COLO668 (cell line): ENCODE measurements at regions not wholly inside any gene's neighbourhood (a gene's known extent, or its start where the extent isn't known, plus 50 kb on each side); places are given as distances from the start of the nearest gene placed in this dataset.
"Not testable (repeated sequence)": the region's sequence is repeated elsewhere in the genome, so short reads cannot be mapped to it uniquely, and the experiment has no call there.

ENCODE experiments used
- DNase-seq: peaks from one replicate; lab custom pipeline; 2025; ENCODE audit not compliant: unreplicated experiment; lab: John Stamatoyannopoulos, UW

DNA sequence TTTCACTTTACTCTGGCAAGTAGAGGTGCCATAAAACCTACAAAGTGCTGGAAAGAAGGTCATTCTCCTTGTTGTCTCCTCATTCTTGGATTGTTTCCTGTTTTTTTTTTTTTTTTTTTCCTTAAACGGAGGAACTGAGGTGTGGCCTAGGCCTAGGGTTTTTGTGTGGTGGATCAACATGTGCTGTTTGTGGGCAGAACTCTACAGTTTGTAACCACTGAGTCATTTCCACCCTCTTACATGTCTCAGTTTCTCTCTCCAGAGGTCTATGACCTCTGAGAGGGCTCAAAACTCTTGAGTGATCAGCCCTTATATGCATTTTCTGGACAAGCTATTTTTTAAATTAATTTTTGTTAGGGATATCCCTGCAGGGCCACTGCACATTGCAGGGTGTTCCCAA lies 296.0 kb downstream of the PPP1R3A start:
- no peak for DNase-seq

GRCh38 chr7:113610572-113610971 lies 308.2 kb downstream of the PPP1R3A start:
- DNase-seq: no peak

- no peak for DNase-seq
Observed at GRCh38 chr7:113608782-113609181, 310.0 kb downstream of the PPP1R3A start.

DNA sequence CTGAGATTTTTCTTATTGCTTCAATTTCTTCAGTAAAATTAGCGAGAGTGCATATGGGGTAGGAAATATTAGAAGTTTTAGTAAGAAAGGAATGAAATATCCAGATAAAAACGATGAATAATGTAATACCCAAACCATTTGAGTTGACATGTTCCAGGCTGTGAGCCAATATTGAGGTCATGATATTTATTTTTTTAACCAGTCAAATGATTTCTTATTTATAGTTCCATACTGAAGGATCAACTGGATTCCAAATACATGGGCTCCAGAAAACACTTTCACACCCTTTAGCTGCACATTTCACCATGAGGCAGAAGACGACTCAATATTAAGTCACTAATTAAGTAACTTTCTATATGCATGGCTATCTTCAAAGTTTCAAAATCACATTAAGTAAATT lies 312.5 kb downstream of the PPP1R3A start:
- DNase-seq: no peak

- DNase-seq: not testable (repeated sequence)
Observed at GRCh38 chr7:113600428-113600827, 318.4 kb downstream of the PPP1R3A start.

DNA sequence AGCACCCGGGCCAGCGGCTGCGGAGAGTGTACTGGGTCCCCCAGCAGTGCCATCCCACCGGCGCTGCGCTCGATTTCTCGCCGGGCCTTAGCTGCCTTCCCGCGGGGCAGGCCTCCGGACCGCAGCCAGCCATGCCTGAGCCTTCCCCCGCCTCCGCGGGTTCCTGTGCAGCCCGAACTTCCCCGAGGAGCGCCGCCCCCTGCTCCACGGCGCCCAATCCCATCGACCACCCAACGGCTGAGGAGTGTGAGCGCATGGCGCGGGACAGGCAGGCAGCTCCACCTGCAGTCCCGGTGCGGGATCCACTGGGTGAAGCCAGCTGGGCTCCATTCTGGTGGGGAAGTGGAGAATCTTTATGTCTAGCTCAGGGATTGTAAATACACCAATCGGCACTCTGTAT lies 325.4 kb downstream of the PPP1R3A start:
- DNase-seq: not testable (repeated sequence)

DNA sequence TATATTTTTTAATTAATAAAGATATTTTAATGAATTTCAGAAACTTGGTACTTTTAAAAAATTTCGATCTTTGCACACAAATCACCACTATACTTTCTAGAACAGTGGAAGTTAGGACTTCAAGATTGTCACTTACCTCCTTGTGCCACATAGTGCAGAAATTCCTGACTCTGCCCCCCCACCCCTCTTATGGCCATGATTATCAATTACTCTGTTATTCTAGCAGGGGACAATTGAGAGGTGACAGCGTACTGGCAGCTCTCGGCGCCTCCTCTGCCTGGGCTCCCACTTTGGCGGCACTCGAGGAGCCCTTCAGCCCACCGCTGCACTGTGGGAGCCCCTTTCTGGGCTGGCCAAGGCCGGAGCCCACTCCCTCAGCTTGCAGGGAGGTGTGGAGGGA lies 325.9 kb downstream of the PPP1R3A start:
- not testable (repeated sequence) for DNase-seq

- DNase-seq: no peak
Observed at GRCh38 chr7:113582471-113582870, 336.3 kb downstream of the PPP1R3A start.

DNA sequence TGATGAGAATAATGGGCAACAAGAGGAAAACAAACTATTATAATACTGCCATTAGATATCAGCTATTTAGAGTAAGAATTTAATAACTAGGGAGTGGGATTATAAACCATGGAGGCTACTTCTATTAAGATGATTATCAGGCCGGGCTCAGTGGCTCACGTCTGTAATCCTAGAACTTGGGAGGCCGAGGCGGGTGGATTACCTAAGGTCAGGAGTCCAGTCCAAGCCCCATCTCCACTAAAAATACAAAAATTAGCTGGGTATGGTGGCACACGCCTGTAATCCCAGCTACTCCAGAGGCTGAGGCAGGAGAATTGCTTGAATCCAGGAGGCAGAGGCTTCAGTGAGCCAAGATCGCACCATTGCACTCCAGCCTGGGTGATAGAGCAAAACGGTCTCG lies 355.6 kb downstream of the PPP1R3A start:
- not testable (repeated sequence) for DNase-seq

DNA sequence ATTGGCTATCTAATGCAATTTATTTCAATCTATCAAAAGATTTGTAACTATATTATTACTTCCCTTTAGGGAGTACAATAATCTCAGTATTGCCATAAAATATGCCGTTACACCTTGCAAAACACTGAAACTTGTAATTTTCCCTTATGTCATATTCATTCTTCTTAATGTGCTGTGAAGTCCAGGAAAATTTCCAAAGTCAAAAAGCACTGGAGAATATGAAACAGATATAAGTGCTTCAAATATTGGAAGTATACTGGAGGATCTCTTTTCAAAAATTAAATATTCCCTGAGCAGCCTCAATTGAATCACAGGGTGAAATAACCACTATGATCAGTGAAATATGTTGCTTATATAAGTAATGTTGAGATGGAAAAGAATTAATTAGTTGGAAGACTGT lies 356.0 kb downstream of the PPP1R3A start:
- no peak for DNase-seq

DNA sequence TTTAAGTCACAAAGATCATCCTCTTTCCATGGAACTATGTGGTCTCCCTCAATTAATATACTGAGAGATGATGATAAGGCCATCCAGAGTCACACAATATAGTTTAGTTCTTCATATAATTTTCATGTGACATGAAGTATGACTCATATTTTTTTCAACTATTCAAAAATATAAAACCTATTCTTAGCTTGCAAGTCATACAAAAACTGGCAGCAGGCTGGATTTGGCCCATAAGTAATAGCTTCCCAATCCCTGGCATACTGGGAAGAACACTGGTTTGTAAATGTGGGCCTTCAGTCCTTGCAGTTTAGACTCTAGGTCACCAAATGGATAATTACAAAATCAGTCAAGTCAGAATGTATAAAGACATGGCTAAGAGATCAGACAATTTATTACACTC lies 356.6 kb downstream of the PPP1R3A start:
- no peak for DNase-seq

DNA sequence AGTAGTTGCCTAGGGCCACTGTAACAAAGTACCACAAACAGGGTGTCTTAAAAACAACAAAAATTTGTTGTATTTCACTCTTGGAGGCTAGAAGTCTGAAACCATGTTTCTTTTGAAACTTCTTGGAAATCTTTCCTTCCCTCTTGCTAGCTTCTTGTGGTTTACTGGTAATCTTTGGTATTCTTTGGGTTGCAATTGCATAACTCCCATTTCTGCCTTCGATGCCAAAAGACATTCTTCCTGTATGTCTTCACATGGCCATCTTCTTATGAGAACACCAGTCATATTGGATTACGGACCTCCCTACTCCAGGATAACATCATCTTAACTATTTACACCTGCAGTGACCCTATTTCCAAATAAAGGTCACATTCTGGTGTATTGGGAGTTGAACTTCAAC lies 357.4 kb downstream of the PPP1R3A start:
- DNase-seq: no peak

DNA sequence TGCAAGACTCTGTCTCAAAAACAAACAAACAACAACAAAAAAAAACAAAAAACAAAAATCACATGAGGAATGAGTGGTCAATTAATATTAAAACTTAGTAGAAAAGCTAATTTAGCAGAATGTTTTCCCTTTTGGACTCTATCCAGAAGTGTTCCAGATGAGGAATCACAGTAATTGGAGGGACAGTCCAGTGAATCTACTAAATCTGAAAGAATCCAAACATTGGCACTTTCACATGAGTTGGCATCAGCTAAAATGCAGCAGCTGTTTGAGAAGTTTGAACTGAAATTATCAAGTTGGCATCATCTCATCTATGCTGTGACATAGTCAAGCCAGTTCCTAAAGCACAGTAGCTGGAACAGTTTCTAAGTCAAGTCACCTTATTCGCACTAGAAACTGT lies 367.8 kb downstream of the PPP1R3A start:
- no peak for DNase-seq

GRCh38 chr7:113548561-113548960 lies 370.2 kb downstream of the PPP1R3A start:
- DNase-seq: no peak

DNA sequence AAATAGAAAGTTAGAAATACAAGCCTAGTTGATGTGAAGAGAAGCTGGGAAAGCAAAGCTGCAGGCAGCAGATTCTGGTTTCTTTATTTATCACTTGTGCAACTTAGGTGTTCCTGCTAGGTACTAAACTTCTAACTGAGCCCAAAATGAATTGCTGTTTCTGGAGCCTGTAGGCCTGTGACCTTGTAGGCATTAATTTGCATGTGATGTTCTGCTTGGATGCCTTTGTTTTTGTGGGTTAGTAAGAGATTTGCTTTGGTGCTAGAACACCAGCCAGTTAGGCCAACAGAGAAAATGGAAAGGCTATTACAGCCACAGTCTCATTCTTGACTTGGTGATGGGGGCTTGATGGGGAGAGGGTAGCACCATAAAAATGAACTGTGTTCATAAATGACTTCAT lies 370.7 kb downstream of the PPP1R3A start:
- no peak for DNase-seq

GRCh38 chr7:113521468-113521867 lies 397.3 kb downstream of the PPP1R3A start:
- DNase-seq: no peak

DNA sequence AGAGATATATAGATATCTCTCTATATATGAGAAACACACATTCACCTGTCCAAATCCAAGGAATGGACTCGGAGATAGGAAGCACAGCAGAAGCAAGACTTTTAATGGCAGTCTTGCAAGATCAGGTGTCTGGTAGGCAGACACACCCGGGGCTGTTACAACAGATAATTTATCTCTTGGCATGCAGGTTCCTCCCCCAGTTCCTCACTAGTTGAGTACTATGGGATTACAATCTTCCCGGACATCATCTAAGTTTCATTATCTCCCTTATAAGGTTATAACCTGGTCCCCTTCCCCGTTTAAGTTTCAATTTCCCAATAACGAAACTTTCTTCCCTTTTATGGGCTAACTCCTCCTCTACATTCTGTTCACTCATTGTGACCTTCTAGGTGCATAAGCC lies 399.3 kb downstream of the PPP1R3A start:
- no peak for DNase-seq

DNA sequence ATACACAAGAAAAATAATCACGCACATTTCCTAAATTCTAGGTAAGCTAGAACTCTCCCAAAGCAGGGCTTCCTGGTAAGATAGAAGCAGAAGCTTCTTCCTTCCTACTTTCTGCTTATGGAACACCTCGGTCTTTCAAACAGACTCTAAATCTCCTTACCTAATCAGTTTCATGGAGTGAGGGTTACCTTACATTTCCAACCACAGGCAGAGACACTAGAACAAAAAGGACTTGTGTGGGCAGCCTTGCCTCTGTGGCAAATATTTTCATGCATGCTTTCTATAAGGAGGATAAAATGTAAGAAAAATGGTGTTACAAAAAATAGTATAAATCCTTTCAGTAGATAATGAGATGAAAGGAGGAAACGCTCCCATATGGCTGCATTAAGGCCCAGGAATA lies 386.3 kb upstream of the SMIM30 start:
- no peak for DNase-seq

GRCh38 chr7:113504142-113504541 lies 385.8 kb upstream of the SMIM30 start:
- DNase-seq: no peak

- DNase-seq: not testable (repeated sequence)
Observed at GRCh38 chr7:113496586-113496985, 378.2 kb upstream of the SMIM30 start.

DNA sequence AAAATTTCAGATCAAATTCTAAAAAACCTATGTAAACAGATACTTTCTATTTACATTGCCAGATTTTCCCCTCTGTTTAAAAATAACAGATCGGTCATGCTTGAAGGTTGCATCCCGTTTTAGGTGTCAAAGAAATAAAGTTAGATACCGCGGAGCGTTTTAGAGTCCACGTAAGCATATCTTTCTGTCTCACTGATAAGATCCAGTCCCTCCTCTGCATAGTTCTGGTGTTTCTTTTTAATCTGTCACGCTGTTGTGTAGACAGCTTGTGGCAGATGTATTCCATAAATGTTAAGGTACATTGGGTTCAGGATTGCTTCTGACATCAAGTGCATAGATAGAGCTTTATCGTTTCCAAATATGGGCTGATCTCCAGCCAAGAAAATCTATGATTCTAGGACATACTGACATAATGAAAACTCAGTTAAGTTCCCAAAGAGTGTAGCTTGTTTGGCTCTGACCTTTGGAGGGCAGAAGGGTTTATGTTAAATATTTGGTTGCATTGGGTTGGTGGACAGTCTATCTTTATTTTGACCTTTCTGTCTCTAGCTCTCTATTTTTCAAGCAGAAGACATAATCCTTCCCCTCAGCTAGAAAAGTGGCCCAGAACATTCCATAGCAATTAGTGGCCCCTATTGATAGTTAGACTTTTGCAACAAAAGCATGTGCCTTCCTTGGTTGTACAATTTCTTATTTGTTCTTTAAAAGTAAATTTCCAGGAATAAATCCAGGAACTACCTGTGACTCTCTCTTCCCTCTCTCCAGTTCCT lies 376.6 kb upstream of the SMIM30 start:
- not testable (repeated sequence) for DNase-seq

- DNase-seq: no peak
Observed at GRCh38 chr7:113491305-113491704, 373.0 kb upstream of the SMIM30 start.
